ENCODE measurements at regions not wholly inside any gene's neighbourhood (a gene's known extent, or its start where the extent isn't known, plus 50 kb on each side); places are given as distances from the start of the nearest gene placed in this dataset.

GRCh38 chr14:59015482-59015881 lies 173.0 kb upstream of the DAAM1 start (continued):
- TF ChIP-seq CTCF (IDR thresholded peaks at IDR 0.05) (no peak), NFIC (IDR thresholded peaks at IDR 0.05; ENCODE audit: borderline replicate concordance) (no peak)

- no peak for DNase-seq
- Histone ChIP-seq H3F3A (replicated peaks; ENCODE audit: insufficient read depth) (no peaks in the 10 kb centered on the region), H2AFZ (ENCODE audit: low read depth) (no peak overlapping the region), H3K27ac (ENCODE audit: low read depth in 2 of 2, low read length in 1 of 2) (peak overlapping the region in 1 of 2 experiments; percentile 50; a peak in 1 of 4 replicates), H3K4me3 (ENCODE audit: low read depth in 2 of 2, low read length in 1 of 2) (no peak overlapping the region), H3K9ac (no peak overlapping the region), H3K79me2 (ENCODE audit: insufficient read depth) (no peaks in the 10 kb centered on the region), H3K4me2 (peak overlapping the region; percentile 26; the same call in 1 of the 2 replicates), H3K36me3 (replicated peaks in 1 of 2; ENCODE audit: control insufficient read depth in 1 of 2, insufficient read depth in 2 of 2, low read length in 1 of 2) (no peaks in the 10 kb centered on the region), H3K4me1 (ENCODE audit: control insufficient read depth in 1 of 2, insufficient read depth in 2 of 2, low read depth in 1 of 2, low read length in 1 of 2) (no peaks in the 10 kb centered on the region; a peak in 2 of 4 replicates), H4K20me1 (ENCODE audit: insufficient read depth) (no peaks in the 10 kb centered on the region), H3K9me3 (no peaks in the 10 kb centered on the region), H3K27me3 (ENCODE audit: insufficient read depth) (no peaks in the 10 kb centered on the region), H3K9me2 (no peaks in the 10 kb centered on the region)
- 50% methylated on average over 5 of the region's 5 CpGs for WGBS (ENCODE audit: low lambda C conversion rate)
- ChIA-PET CTCF (interaction anchor here (1.0 to 3.2 kb wide), 5 partner anchors 11 to 516 kb away, joined by 3 to 19 read pairs (median 3); no protein-coding TSS in a partner anchor), POLR2A (no interaction called here)
- TF ChIP-seq MEF2A (IDR thresholded peaks at IDR 0.05; ENCODE audit: borderline replicate concordance, low read depth) (peak; percentile 63; the same call in 1 of the 2 replicates), TCF12 (IDR thresholded peaks at IDR 0.05) (peak; percentile 67), POLR2AphosphoS5 (IDR thresholded peaks at IDR 0.05; ENCODE audit: low read depth, low read length) (no peak), PBX3 (IDR thresholded peaks at IDR 0.05) (peak; percentile 65; the same call in 1 of the 2 replicates), EP300 (IDR thresholded peaks at IDR 0.05; ENCODE audit: borderline replicate concordance in 1 of 2, low read depth in 1 of 2, low read length in 1 of 2) (peak in 1 of 2 experiments; percentile 28; a peak in 1 of 4 replicates), NFIC (IDR thresholded peaks at IDR 0.05; ENCODE audit: borderline replicate concordance) (no peak), JUND (IDR thresholded peaks at IDR 0.05) (peak; percentile 20; the same call in 1 of the 2 replicates), MAX (IDR thresholded peaks at IDR 0.05; ENCODE audit: low read depth) (no peak)
These were observed 171.0 kb upstream of the DAAM1 start for GRCh38 chr14:59017285-59017965.

GRCh38 chr14:59018460-59018859 lies 170.0 kb upstream of the DAAM1 start:
- no peak overlapping the region for H3K4me2 ChIP-seq
- no peak for DNase-seq
- no peak overlapping the region for H2AFZ ChIP-seq (ENCODE audit: low read depth)
- no peaks in the 10 kb centered on the region; a peak in 2 of 4 replicates for H3K4me1 ChIP-seq (ENCODE audit: control insufficient read depth in 1 of 2, insufficient read depth in 2 of 2, low read depth in 1 of 2, low read length in 1 of 2)
- H3K27me3 ChIP-seq (ENCODE audit: insufficient read depth): no peaks in the 10 kb centered on the region
- no peak for TF ChIP-seq PBX3 (IDR thresholded peaks at IDR 0.05)
- TF ChIP-seq TCF12 (IDR thresholded peaks at IDR 0.05): no peak
- no peak for TF ChIP-seq IRF3 (IDR thresholded peaks at IDR 0.05; ENCODE audit: low read depth, low read length)
- WGBS (ENCODE audit: low lambda C conversion rate): 94% methylated on average over 2 of the region's 2 CpGs
- H3K9ac ChIP-seq: no peak overlapping the region
- no peak overlapping the region for H3K4me3 ChIP-seq (ENCODE audit: low read depth in 2 of 2, low read length in 1 of 2)
- H3K79me2 ChIP-seq (ENCODE audit: insufficient read depth): no peaks in the 10 kb centered on the region
- no peaks in the 10 kb centered on the region for H3K9me2 ChIP-seq
- CTCF ChIA-PET: interaction anchor here (0.7 to 4.2 kb wide), 6 partner anchors 8 to 517 kb away, joined by 3 to 30 read pairs (median 18); partner anchors contain the start of gene DACT1
- no peaks in the 10 kb centered on the region for H3F3A ChIP-seq (replicated peaks; ENCODE audit: insufficient read depth)
- H3K9me3 ChIP-seq: no peaks in the 10 kb centered on the region
- no peaks in the 10 kb centered on the region for H3K36me3 ChIP-seq (replicated peaks in 1 of 2; ENCODE audit: control insufficient read depth in 1 of 2, insufficient read depth in 2 of 2, low read length in 1 of 2)
- POLR2A ChIA-PET: no interaction called here
- no peaks in the 10 kb centered on the region for H4K20me1 ChIP-seq (ENCODE audit: insufficient read depth)
- no peak overlapping the region for H3K27ac ChIP-seq (ENCODE audit: low read depth in 2 of 2, low read length in 1 of 2)
